Activated CD4-positive, alpha-beta T cell treated with anti-CD3 and anti-CD28 coated beads, Interleukin-10, Interleukin-2, amounts not matched to agents 100 ng/mL and 50 ng/mL, durations not matched to agents 16 hours and 8 hours (primary cell): ENCODE measurements at regions not wholly inside any gene's neighbourhood (a gene's known extent, or its start where the extent isn't known, plus 50 kb on each side); places are given as distances from the start of the nearest gene placed in this dataset.
A peak's percentile ranks its signal among the peaks of the same experiment; 100 is the strongest.

Experiments
- DNase-seq: peaks from one replicate; pipeline ENCODE4 v3.0.0-alpha.2; 2020

DNA sequence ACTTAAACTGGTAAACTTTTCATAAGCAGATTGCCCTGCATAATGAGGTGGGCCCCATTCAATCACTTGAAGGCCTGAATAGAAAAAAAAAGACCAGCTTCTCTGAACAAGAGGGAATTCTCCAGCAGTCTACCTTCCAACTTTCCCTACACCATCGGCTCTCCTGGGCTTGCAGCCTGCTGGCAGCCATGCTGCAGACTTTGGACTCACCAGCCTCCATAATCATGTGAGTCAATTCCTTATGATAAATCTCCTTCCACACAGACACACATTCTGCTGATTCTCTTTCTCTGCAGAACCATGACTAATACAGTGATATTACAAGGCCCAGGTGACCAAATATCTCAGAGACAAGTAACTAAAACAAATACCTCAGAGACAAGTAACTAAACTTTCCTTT lies 113.8 kb upstream of the WDR17 start:
- DNase-seq = no peak

GRCh38 chr4:175953116-175953515 lies 112.5 kb upstream of the WDR17 start:
- DNase-seq = no peak

- peak; percentile 15 for DNase-seq
These were observed 111.6 kb upstream of the WDR17 start for GRCh38 chr4:175953960-175954521.

- no peak for DNase-seq
These were observed 111.0 kb upstream of the WDR17 start for GRCh38 chr4:175954685-175955084.

DNA sequence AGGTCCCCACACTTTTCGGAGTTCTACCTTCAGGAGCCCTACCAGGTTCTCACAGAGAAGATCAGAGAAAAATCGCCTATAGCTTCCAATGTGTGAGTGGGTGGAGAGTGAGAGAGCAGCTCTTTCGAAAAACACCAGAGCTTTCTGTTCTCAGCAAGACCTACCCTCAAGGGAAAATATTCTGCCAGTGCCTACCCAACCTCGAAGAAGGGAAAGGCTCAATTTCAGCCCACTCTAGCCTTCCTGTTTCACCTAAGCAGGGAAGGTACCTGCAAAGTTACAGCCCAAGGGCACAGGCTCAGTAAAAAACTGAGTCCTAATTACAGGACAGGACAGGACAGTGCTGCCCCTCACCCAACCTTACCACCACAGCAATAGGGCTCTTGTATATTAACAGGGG lies 104.0 kb upstream of the WDR17 start:
- no peak for DNase-seq

- DNase-seq = no peak
These were observed 95.6 kb upstream of the WDR17 start for GRCh38 chr4:175970072-175970471.

DNA sequence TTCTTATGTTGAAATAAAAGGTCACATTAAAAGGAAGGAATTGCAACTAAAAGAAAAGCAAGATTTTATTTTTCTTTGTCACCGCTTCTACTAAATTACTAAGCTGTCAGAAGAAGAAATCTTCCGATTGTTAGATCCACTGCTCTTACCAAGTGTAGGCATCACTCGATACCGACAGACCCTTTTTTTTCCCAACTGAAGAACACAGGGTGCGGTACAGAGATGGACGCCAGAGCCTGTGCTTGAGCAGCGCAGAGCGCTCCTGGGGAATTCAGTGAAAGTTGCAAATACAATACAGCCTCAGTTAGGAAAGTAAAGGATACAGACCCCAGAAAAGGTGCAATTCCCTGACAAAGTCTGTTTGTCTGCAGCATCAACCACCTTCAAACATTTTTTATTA lies 94.9 kb upstream of the WDR17 start:
- DNase-seq = no peak

- DNase-seq = no peak
These were observed 94.1 kb upstream of the WDR17 start for GRCh38 chr4:175971388-175972179.

- DNase-seq = no peak
These were observed 92.4 kb upstream of the WDR17 start for GRCh38 chr4:175973027-175973923.

GRCh38 chr4:175983636-175984035 lies 82.0 kb upstream of the WDR17 start:
- no peak for DNase-seq

GRCh38 chr4:175986668-175987067 lies 79.0 kb upstream of the WDR17 start:
- no peak for DNase-seq

GRCh38 chr4:175988511-175988910 lies 77.1 kb upstream of the WDR17 start:
- no peak for DNase-seq

GRCh38 chr4:175996206-175996605 lies 69.4 kb upstream of the WDR17 start:
- DNase-seq = no peak

DNA sequence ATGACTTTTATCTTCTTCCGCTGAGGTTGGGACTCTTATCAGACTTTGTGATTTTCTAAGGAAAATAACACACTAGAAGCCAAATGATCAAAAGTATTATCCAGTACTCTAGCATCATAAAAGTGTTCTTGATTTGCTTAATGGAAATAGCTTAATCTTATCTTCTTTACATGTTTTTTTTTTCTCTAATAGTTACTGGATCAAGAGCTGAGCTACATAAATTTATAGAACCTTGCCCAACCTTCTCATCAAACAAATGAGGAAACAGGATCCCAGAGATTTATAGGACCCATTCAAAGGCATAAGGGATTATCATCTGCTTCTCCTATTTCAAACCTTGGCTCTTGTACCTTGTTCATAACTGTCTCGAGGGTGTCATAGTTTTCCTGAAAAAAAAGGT lies 68.3 kb upstream of the WDR17 start:
- no peak for DNase-seq

- no peak for DNase-seq
These were observed 66.9 kb upstream of the WDR17 start for GRCh38 chr4:175998782-175999181.

GRCh38 chr4:175999944-176000343 lies 65.7 kb upstream of the WDR17 start:
- DNase-seq = no peak

GRCh38 chr4:176001151-176002006 lies 64.3 kb upstream of the WDR17 start:
- no peak for DNase-seq

- DNase-seq = no peak
These were observed 63.5 kb upstream of the WDR17 start for GRCh38 chr4:176002007-176002613.

- DNase-seq = no peak
These were observed 59.9 kb upstream of the WDR17 start for GRCh38 chr4:176005766-176006165.

DNA sequence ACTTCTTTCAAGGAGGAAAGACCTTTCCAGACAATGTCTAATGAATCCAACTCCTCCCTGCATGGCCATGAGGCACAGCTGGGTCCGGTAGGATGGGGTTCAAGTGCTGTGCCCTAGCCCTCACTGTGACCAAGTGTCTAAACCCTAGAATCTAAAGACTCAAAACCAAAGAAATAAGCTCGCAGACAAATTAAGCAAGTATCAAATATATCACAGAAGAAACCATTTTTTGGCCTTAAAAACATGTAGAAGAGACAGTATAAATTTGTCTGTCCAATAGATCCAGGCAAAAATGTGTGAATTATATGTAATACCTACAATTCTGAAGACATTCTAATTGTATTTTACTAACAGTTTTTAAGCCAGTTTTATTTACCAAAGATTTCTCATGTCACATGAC lies 56.4 kb upstream of the WDR17 start:
- DNase-seq = no peak

- DNase-seq = no peak
These were observed 54.1 kb upstream of the WDR17 start for GRCh38 chr4:176011529-176011928.

DNA sequence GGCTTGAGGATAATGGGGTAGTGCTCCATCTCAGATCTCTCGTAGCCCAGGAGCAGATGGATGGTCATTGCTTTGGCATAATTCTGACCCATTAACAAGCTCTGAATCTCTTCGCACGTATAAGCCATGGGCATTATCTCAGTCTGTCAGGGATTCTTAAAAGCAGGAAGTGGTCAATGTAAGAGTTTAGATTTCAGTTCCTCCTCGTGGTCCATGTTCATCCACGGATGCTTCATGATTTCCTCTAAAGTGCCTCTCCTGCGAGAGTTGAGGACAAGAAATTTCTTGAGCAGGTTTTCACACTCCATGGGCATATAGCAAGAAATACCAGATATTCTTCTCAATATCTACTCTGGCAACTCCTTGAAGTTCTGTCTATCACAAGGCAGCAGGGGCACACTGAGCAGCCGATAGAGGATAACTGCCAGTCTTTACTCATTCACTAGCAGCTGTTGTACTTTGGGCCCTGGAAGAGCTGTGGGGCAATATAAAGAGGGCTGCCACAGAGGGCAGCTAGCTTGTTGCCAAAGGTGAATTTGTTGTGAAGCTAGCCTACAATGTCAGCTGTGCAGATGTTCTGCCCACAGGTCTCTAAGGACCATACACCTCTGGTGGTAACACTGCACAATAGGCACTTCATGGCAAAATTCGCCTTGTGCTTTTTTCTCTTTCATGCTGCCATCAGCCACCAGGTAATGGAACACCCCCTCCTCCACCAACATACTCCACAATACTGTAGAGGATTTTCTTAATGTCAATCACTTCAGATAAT lies 52.0 kb upstream of the WDR17 start:
- DNase-seq = no peak
